ENCODE measurements at regions not wholly inside any gene's neighbourhood (a gene's known extent, or its start where the extent isn't known, plus 50 kb on each side); places are given as distances from the start of the nearest gene placed in this dataset.
A peak's percentile ranks its signal among the peaks of the same experiment; 100 is the strongest.

- in situ Hi-C loops (cut with MboI; ENCODE audit: low pct_unique_long_range_greater_than_20kb, low sequenced_read_pairs, unreplicated experiment), result no loop called here
- DNase-seq (ENCODE audit: low spot score), result no peak
- TF ChIP-seq CTCF (IDR thresholded peaks at IDR 0.05; ENCODE audit: extremely low read depth, insufficient read depth, missing control alignments), result no peak
These were observed 88.2 kb downstream of the NREP start for GRCh38 chr5:111668477-111669414.

- no peak for TF ChIP-seq CTCF (IDR thresholded peaks at IDR 0.05; ENCODE audit: extremely low read depth, insufficient read depth, missing control alignments)
- in situ Hi-C loops (cut with MboI; ENCODE audit: low pct_unique_long_range_greater_than_20kb, low sequenced_read_pairs, unreplicated experiment), result no loop called here
- peak; percentile 9 for DNase-seq (ENCODE audit: low spot score)
These were observed 89.8 kb downstream of the NREP start for GRCh38 chr5:111667128-111667736.

GRCh38 chr5:111656580-111656979, 100.4 kb downstream of the NREP start:
- no peak for DNase-seq (ENCODE audit: low spot score)
- in situ Hi-C loops (cut with MboI; ENCODE audit: low pct_unique_long_range_greater_than_20kb, low sequenced_read_pairs, unreplicated experiment), result no loop called here
- no peak for TF ChIP-seq CTCF (IDR thresholded peaks at IDR 0.05; ENCODE audit: extremely low read depth, insufficient read depth, missing control alignments)

- DNase-seq (ENCODE audit: low spot score), result no peak
- no peak for TF ChIP-seq CTCF (IDR thresholded peaks at IDR 0.05; ENCODE audit: extremely low read depth, insufficient read depth, missing control alignments)
- in situ Hi-C loops (cut with MboI; ENCODE audit: low pct_unique_long_range_greater_than_20kb, low sequenced_read_pairs, unreplicated experiment), result no loop called here
These were observed 101.6 kb downstream of the NREP start for GRCh38 chr5:111655169-111655924.

GRCh38 chr5:111653408-111653807, 103.6 kb downstream of the NREP start:
- no peak for TF ChIP-seq CTCF (IDR thresholded peaks at IDR 0.05; ENCODE audit: extremely low read depth, insufficient read depth, missing control alignments)
- in situ Hi-C loops (cut with MboI; ENCODE audit: low pct_unique_long_range_greater_than_20kb, low sequenced_read_pairs, unreplicated experiment), result no loop called here
- DNase-seq (ENCODE audit: low spot score), result no peak

GRCh38 chr5:111649516-111649915, 107.5 kb downstream of the NREP start:
- no peak for DNase-seq (ENCODE audit: low spot score)
- TF ChIP-seq CTCF (IDR thresholded peaks at IDR 0.05; ENCODE audit: extremely low read depth, insufficient read depth, missing control alignments), result no peak
- in situ Hi-C loops (cut with MboI; ENCODE audit: low pct_unique_long_range_greater_than_20kb, low sequenced_read_pairs, unreplicated experiment), result no loop called here

Data from GM13977 (cell line).